Hepatocyte (in vitro differentiated cells): ENCODE measurements at regions not wholly inside any gene's neighbourhood (a gene's known extent, or its start where the extent isn't known, plus 50 kb on each side); places are given as distances from the start of the nearest gene placed in this dataset.

Experiments used
- DNase-seq: peaks from one replicate; pipeline ENCODE4 v3.0.0-alpha.2; 2016; ENCODE audit warnings: low spot score
- H2AFZ ChIP-seq: fragments of 200-600 bp; sonication (generic); 2 replicates; pipeline ENCODE4 v1.6.0; 2016; ENCODE audit warnings: antibody characterized with exemption, mild to moderate bottlenecking
- H3K27ac ChIP-seq: fragments of 200-600 bp; sonication (generic); 2 replicates; pipeline ENCODE4 v1.5.1; 2016; ENCODE audit warnings: mild to moderate bottlenecking
- H3K27me3 ChIP-seq: fragments of 200-600 bp; sonication (generic); 2 replicates; pipeline ENCODE4 v1.6.1; 2016
- H3K36me3 ChIP-seq: fragments of 200-600 bp; sonication (generic); replicated peaks from 2 replicates; pipeline ENCODE4 v1.5.1; 2016; ENCODE audit warnings: low read depth; ENCODE audit not compliant: insufficient read depth
- H3K4me1 ChIP-seq: fragments of 200-600 bp; sonication (generic); 2 replicates; pipeline ENCODE4 v1.5.1; 2016; ENCODE audit warnings: mild to moderate bottlenecking, moderate library complexity; ENCODE audit not compliant: insufficient read depth
- H3K4me2 ChIP-seq: fragments of 200-600 bp; sonication (generic); 2 replicates; pipeline ENCODE4 v1.6.0; 2016
- H3K4me3 ChIP-seq: fragments of 200-600 bp; sonication (generic); 2 replicates; pipeline ENCODE4 v1.5.1; 2016; ENCODE audit warnings: mild to moderate bottlenecking
- H3K79me2 ChIP-seq: fragments of 200-600 bp; sonication (generic); 2 replicates; pipeline ENCODE4 v1.6.0; 2017; ENCODE audit warnings: mild to moderate bottlenecking
- H3K9me2 ChIP-seq: fragments of 200-600 bp; sonication (generic); replicated peaks from 2 replicates; pipeline ENCODE4 v1.6.0; 2017; ENCODE audit warnings: mild to moderate bottlenecking; ENCODE audit not compliant: insufficient read depth
- H3K9me3 ChIP-seq: fragments of 200-600 bp; sonication (generic); 2 replicates; pipeline ENCODE4 v1.5.1; 2016; ENCODE audit warnings: low read depth, mild to moderate bottlenecking
- H4K20me1 ChIP-seq: fragments of 200-600 bp; sonication (generic); 2 replicates; pipeline ENCODE4 v1.6.0; 2016; ENCODE audit warnings: mild to moderate bottlenecking; ENCODE audit not compliant: insufficient read depth, poor library complexity, severe bottlenecking
- CTCF ChIP-seq: fragments of 200-600 bp; sonication (generic); IDR thresholded peaks from 2 replicates; pipeline ENCODE4 v1.5.1; 2016; ENCODE audit warnings: antibody characterized with exemption, mild to moderate bottlenecking; ENCODE audit not compliant: poor library complexity
- EZH2 ChIP-seq: fragments of 200-600 bp; sonication (generic); IDR thresholded peaks from 2 replicates; pipeline ENCODE4 v1.6.1; 2016; ENCODE audit warnings: antibody characterized with exemption, mild to moderate bottlenecking, borderline replicate concordance
- EZH2phosphoT487 ChIP-seq: fragments of 200-600 bp; sonication (generic); IDR thresholded peaks from one replicate; pipeline ENCODE4 v1.6.1; 2018; ENCODE audit warnings: antibody characterized with exemption, mild to moderate bottlenecking, low read depth, moderate library complexity; ENCODE audit not compliant: unreplicated experiment, severe bottlenecking
- WGBS: methylation state at CpG from one replicate; pipeline ENCODE4 v1.1.6; 2016; ENCODE audit warnings: low lambda C conversion rate; ENCODE audit errors: missing lambda C conversion rate; 5-methylcytosine and 5-hydroxymethylcytosine counted together

- Histone ChIP-seq H3K9me2 (no peaks in the 10 kb centered on the region), H2AFZ (no peak overlapping the region), H3K4me2 (no peak overlapping the region), H3K27me3 (no peaks in the 10 kb centered on the region), H3K36me3 (no peaks in the 10 kb centered on the region), H3K4me1 (no peaks in the 10 kb centered on the region), H3K79me2 (no peaks in the 10 kb centered on the region), H3K27ac (no peak overlapping the region), H4K20me1 (no peaks in the 10 kb centered on the region), H3K9me3 (no peaks in the 10 kb centered on the region), H3K4me3 (no peak overlapping the region)
- DNase-seq: no peak
- no peak for TF ChIP-seq CTCF
- TF ChIP-seq EZH2phosphoT487: no peak
- TF ChIP-seq EZH2: no peak
These were observed 61.6 kb upstream of the DYNC1I1 start for GRCh38 chr7:95710711-95711110.

GRCh38 chr7:95700917-95701316 lies 71.4 kb upstream of the DYNC1I1 start:
- Histone ChIP-seq H3K9me3 (no peaks in the 10 kb centered on the region), H3K4me1 (no peaks in the 10 kb centered on the region), H3K27ac (no peak overlapping the region), H3K36me3 (no peaks in the 10 kb centered on the region), H3K27me3 (peaks cover 13% of the 10 kb centered on the region), H3K9me2 (no peaks in the 10 kb centered on the region), H2AFZ (no peak overlapping the region), H3K79me2 (no peaks in the 10 kb centered on the region), H3K4me3 (no peak overlapping the region), H3K4me2 (no peak overlapping the region), H4K20me1 (no peaks in the 10 kb centered on the region)
- no peak for TF ChIP-seq EZH2phosphoT487
- TF ChIP-seq EZH2: no peak
- TF ChIP-seq CTCF: no peak
- no peak for DNase-seq

- no peak overlapping the region for H3K27ac ChIP-seq
- no peak for DNase-seq
- H3K4me3 ChIP-seq: no peak overlapping the region
- peaks cover 13% of the 10 kb centered on the region for H3K27me3 ChIP-seq
- no peaks in the 10 kb centered on the region for H4K20me1 ChIP-seq
- no peaks in the 10 kb centered on the region for H3K36me3 ChIP-seq
- no peaks in the 10 kb centered on the region for H3K4me1 ChIP-seq
- 86% methylated on average over 2 of the region's 2 CpGs for WGBS
- no peak overlapping the region for H3K4me2 ChIP-seq
- no peak overlapping the region for H2AFZ ChIP-seq
- H3K9me2 ChIP-seq: no peaks in the 10 kb centered on the region
- H3K79me2 ChIP-seq: no peaks in the 10 kb centered on the region
- no peak for TF ChIP-seq CTCF
- TF ChIP-seq EZH2phosphoT487: no peak
- no peak for TF ChIP-seq EZH2
- no peaks in the 10 kb centered on the region for H3K9me3 ChIP-seq
These were observed 78.0 kb upstream of the DYNC1I1 start for GRCh38 chr7:95694334-95694733.

GRCh38 chr7:95693551-95694333 lies 78.6 kb upstream of the DYNC1I1 start:
- Histone ChIP-seq H3K4me3 (no peak overlapping the region), H3K4me1 (no peaks in the 10 kb centered on the region), H3K4me2 (no peak overlapping the region), H3K79me2 (no peaks in the 10 kb centered on the region), H4K20me1 (no peaks in the 10 kb centered on the region), H3K36me3 (no peaks in the 10 kb centered on the region), H3K27me3 (peaks cover 13% of the 10 kb centered on the region), H3K9me3 (no peaks in the 10 kb centered on the region), H3K27ac (no peak overlapping the region), H2AFZ (no peak overlapping the region), H3K9me2 (no peaks in the 10 kb centered on the region)
- TF ChIP-seq EZH2phosphoT487 (no peak), EZH2 (no peak), CTCF (no peak)
- 83% methylated on average over 5 of the region's 5 CpGs for WGBS
- DNase-seq: no peak
